Lower lobe of right lung (tissue), 2 donors: ENCODE measurements at regions not wholly inside any gene's neighbourhood (a gene's known extent, or its start where the extent isn't known, plus 50 kb on each side); places are given as distances from the start of the nearest gene placed in this dataset.

Experiments used
- ATAC-seq, 2 donors: fragments of 200-7000 bp; cut with Tn5 transposase; one replicate each; pipeline ENCODE4 v1.9.1; 2020 to 2022; ENCODE audit warnings: mild to moderate bottlenecking in 2 of 2, moderate library complexity in 2 of 2
- DNase-seq: peaks from one replicate; pipeline ENCODE4 v3.0.0-alpha.2; 2020
- H3K27ac ChIP-seq: fragments of 200-600 bp; one replicate; pipeline ENCODE4 v1.8.0; 2022
- H3K27me3 ChIP-seq: fragments of 200-600 bp; one replicate; pipeline ENCODE4 v1.8.0; 2022; ENCODE audit warnings: low read depth
- H3K36me3 ChIP-seq: fragments of 200-600 bp; one replicate; pipeline ENCODE4 v1.8.0; 2022; ENCODE audit warnings: mild to moderate bottlenecking
- H3K4me1 ChIP-seq: fragments of 200-600 bp; one replicate; pipeline ENCODE4 v1.8.0; 2022
- H3K4me3 ChIP-seq: fragments of 200-600 bp; one replicate; pipeline ENCODE4 v1.8.0; 2022; ENCODE audit warnings: mild to moderate bottlenecking
- H3K9me3 ChIP-seq: fragments of 200-600 bp; one replicate; pipeline ENCODE4 v1.8.0; 2022
- intact Hi-C: fragments of 100-400 bp; cut with DNase I; formaldehyde crosslinking; loops from one replicate; pipeline ENCODE4 v1.11.0; 2022
- TF ChIP-seq, protein P1 (sequence below): fragments of 200-600 bp; IDR thresholded peaks from one replicate; pipeline ENCODE4 v1.8.0; 2022; ENCODE audit warnings: antibody characterized with exemption, mild to moderate bottlenecking
- donor health status: DM: no; HTN: yes; CAD: no; lungs with severe emphysema.

DNA sequence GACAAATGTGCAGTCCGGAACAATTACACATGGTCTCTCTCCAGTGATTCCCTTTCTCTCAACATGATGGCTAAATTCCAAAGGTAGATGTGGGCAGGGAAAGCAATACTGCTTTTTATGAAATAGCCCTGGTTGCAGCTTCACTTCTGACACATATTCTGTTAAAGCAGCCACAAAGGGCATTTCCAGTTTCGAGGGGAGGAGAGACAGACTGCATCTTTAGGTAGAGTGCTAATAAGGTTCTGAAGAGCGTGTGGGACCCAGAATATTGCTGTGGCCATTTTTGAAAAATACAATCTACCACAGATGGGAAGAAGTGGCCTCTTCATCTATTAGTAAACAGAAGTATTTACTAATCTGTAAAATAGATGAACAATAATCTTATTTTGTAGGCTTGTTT is 139.3 kb upstream of the PEX5L start:
- Histone ChIP-seq H3K4me1 (no peaks in the 10 kb centered on the region), H3K4me3 (no peak overlapping the region), H3K36me3 (no peaks in the 10 kb centered on the region), H3K27me3 (no peaks in the 10 kb centered on the region), H3K27ac (no peak overlapping the region), H3K9me3 (no peaks in the 10 kb centered on the region)
- TF ChIP-seq, protein P1, sequence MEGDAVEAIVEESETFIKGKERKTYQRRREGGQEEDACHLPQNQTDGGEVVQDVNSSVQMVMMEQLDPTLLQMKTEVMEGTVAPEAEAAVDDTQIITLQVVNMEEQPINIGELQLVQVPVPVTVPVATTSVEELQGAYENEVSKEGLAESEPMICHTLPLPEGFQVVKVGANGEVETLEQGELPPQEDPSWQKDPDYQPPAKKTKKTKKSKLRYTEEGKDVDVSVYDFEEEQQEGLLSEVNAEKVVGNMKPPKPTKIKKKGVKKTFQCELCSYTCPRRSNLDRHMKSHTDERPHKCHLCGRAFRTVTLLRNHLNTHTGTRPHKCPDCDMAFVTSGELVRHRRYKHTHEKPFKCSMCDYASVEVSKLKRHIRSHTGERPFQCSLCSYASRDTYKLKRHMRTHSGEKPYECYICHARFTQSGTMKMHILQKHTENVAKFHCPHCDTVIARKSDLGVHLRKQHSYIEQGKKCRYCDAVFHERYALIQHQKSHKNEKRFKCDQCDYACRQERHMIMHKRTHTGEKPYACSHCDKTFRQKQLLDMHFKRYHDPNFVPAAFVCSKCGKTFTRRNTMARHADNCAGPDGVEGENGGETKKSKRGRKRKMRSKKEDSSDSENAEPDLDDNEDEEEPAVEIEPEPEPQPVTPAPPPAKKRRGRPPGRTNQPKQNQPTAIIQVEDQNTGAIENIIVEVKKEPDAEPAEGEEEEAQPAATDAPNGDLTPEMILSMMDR, result no peak
- DNase-seq (no peak), ATAC-seq (no peak)
- intact Hi-C loops, result no loop called here

GRCh38 chr3:180177255-180177654 is 140.5 kb upstream of the PEX5L start:
- Histone ChIP-seq H3K4me3 (no peak overlapping the region), H3K27ac (no peak overlapping the region), H3K36me3 (no peaks in the 10 kb centered on the region), H3K27me3 (no peaks in the 10 kb centered on the region), H3K4me1 (no peaks in the 10 kb centered on the region), H3K9me3 (no peaks in the 10 kb centered on the region)
- no peak for ATAC-seq
- TF ChIP-seq, protein P1, result no peak
- intact Hi-C loops, result no loop called here
- DNase-seq, result no peak

DNA sequence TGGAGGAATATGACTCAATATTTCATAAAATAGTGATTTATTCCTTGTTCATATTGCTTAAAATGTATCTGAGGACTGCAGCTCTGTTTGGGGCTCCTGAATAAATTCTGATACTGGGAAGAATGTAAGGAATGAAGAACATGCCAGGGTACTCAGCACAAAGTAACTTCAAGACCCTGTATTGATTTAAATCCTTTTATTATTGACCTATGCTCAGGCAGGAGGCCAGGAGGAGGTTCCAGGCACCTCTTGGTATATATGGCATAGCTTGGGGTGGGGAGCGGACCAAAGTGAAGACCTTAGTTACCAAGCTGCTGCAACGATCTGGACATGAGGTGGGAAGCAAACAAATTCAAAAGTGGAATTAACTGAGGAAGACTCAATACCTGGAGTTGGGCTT is 142.8 kb upstream of the PEX5L start:
- intact Hi-C loops, result no loop called here
- Histone ChIP-seq H3K27ac (no peak overlapping the region), H3K9me3 (no peaks in the 10 kb centered on the region), H3K4me1 (no peaks in the 10 kb centered on the region), H3K27me3 (no peaks in the 10 kb centered on the region), H3K4me3 (no peak overlapping the region), H3K36me3 (no peaks in the 10 kb centered on the region)
- ATAC-seq (no peak), DNase-seq (no peak)
- TF ChIP-seq, protein P1, result no peak

DNA sequence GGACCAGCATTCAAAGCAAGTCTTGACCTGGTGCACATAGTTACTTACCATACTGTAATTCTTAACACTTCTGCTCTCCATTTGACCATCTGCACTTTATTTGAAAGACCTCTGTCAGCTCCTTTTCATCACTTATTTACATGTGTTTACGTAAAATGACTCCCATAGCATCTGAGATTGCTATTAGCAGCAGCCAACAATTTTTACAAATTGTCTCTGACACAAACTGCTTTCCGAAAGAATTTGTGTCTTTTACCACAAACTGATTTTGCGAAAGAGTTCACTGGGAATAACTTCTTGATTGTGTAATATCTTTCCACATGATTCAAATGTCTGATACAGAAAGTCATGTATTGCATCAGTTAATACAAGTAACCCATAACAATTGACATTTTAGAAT is 144.1 kb upstream of the PEX5L start:
- H3K36me3 ChIP-seq, result no peaks in the 10 kb centered on the region
- ATAC-seq (no peak), DNase-seq (no peak)
- no peak overlapping the region for H3K27ac ChIP-seq
- H3K9me3 ChIP-seq, result no peaks in the 10 kb centered on the region
- intact Hi-C loops, result no loop called here
- no peaks in the 10 kb centered on the region for H3K27me3 ChIP-seq
- H3K4me3 ChIP-seq, result no peak overlapping the region
- TF ChIP-seq, protein P1, result no peak
- H3K4me1 ChIP-seq, result no peaks in the 10 kb centered on the region

DNA sequence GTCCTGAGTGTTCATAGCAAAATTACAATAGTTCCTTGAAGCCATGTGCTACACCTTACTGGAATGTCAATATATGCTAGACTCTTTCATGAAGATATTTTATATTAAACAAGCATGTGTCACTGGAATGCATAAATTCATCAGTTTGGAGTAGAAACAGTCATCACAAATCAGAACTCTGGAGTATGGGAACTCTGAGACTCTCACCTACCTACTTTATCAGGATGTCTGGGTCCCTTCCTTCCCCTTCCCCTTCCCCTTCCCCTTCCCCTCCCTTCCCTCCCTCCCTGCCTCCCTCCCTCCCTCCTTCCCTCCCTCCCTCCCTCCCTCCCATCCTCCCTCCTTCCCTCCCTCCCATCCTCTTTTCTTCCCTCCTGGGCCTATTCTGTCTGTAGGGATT is 144.7 kb upstream of the PEX5L start:
- Histone ChIP-seq H3K4me1 (no peaks in the 10 kb centered on the region), H3K4me3 (no peak overlapping the region), H3K36me3 (no peaks in the 10 kb centered on the region), H3K9me3 (no peaks in the 10 kb centered on the region), H3K27ac (no peak overlapping the region), H3K27me3 (no peaks in the 10 kb centered on the region)
- ATAC-seq (no peak), DNase-seq (no peak)
- intact Hi-C loops, result no loop called here
- TF ChIP-seq, protein P1, result no peak

DNA sequence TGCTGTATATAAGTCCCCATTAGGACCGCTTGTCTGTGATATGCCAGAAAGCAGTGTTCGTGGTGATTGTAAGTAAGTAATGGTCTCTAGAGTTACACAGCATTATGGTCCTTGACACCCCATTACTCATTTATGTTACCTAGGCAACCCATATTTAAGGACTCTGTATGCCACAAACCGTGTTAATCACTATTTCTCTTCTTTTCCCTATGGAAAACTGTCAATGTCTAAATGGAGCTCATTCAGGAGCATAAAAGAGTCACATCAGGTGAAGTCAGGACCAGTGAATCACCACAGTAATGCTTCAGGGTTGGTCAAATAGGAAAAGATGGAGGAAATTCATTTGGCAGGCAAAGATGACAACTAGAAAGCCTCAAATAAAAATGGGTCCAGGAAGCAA is 146.6 kb upstream of the PEX5L start:
- TF ChIP-seq, protein P1, result no peak
- no peaks in the 10 kb centered on the region for H3K36me3 ChIP-seq
- no peak overlapping the region for H3K4me3 ChIP-seq
- ATAC-seq (no peak), DNase-seq (no peak)
- H3K27ac ChIP-seq, result no peak overlapping the region
- no peaks in the 10 kb centered on the region for H3K27me3 ChIP-seq
- H3K9me3 ChIP-seq, result no peaks in the 10 kb centered on the region
- intact Hi-C loops, result no loop called here
- no peaks in the 10 kb centered on the region for H3K4me1 ChIP-seq
